GM10266 (cell line): ENCODE measurements at regions not wholly inside any gene's neighbourhood (a gene's known extent, or its start where the extent isn't known, plus 50 kb on each side); places are given as distances from the start of the nearest gene placed in this dataset.

ENCODE experiments used
- DNase-seq: peaks from one replicate; pipeline ENCODE4 v3.0.0; 2012; ENCODE audit errors: extremely low spot score
- CTCF ChIP-seq: IDR thresholded peaks from 2 replicates; pipeline ENCODE4 v1.5.1; 2012; ENCODE audit warnings: mild to moderate bottlenecking, low read depth; ENCODE audit not compliant: control insufficient read depth, insufficient read depth; ENCODE audit errors: missing control alignments

- TF ChIP-seq CTCF: no peak
- DNase-seq: no peak
Observed at GRCh38 chr12:88880051-88880450, 299.8 kb upstream of the KITLG start.

- no peak for DNase-seq
- no peak for TF ChIP-seq CTCF
Observed at GRCh38 chr12:88878295-88878694, 298.0 kb upstream of the KITLG start.

GRCh38 chr12:88876857-88877256, 296.6 kb upstream of the KITLG start:
- no peak for DNase-seq
- TF ChIP-seq CTCF: no peak

- no peak for DNase-seq
- TF ChIP-seq CTCF: no peak
Observed at GRCh38 chr12:88870000-88870737, 289.9 kb upstream of the KITLG start.

GRCh38 chr12:88868050-88868449, 287.8 kb upstream of the KITLG start:
- DNase-seq: no peak
- TF ChIP-seq CTCF: no peak

- DNase-seq: no peak
Observed at GRCh38 chr12:88867510-88867909, 287.2 kb upstream of the KITLG start.

More at GRCh38 chr12:88867510-88867909, 287.2 kb upstream of the KITLG start:
- no peak for TF ChIP-seq CTCF
